Fibroblast of lung (primary cell): ENCODE measurements at regions not wholly inside any gene's neighbourhood (a gene's known extent, or its start where the extent isn't known, plus 50 kb on each side); places are given as distances from the start of the nearest gene placed in this dataset.

ENCODE experiments used
- EZH2 ChIP-seq: IDR thresholded peaks from 2 replicates; pipeline ENCODE4 v1.5.1; 2012; ENCODE audit warnings: low read length, control low read depth, mild to moderate bottlenecking; ENCODE audit errors: missing control alignments
- TF ChIP-seq, protein P1 (sequence below), 2 donors: IDR thresholded peaks in 1 of 2; conservative IDR thresholded peaks in 1 of 2; 1 replicate in 1 of 2; 2 replicates in 1 of 2; pipeline ENCODE4 v1.5.1; 2011 to 2012; ENCODE audit warnings: low read length in 2 of 2, control low read depth in 1 of 2, inconsistent platforms in 1 of 2, low read depth in 1 of 2, mild to moderate bottlenecking in 1 of 2

DNA sequence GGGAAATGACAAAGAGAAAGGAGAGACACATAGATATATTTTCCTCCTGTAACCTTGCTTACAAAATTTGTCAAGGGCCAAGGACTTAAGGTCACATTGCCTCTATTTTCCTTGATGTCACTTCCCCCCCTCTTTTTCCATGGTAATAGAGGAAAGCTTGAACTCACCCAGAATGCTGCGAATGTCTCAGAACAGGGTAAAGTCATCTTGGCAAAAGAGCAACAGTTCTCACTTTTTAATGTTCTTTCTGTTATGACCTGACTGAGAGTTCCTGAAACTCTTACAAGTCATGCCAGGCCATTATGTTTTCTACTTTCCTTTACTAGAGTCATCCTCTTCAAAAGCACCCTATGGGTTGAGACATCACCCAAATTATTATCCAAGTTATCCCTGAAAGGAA is 50.7 kb upstream of the PRDM5 start:
- TF ChIP-seq, protein P1, sequence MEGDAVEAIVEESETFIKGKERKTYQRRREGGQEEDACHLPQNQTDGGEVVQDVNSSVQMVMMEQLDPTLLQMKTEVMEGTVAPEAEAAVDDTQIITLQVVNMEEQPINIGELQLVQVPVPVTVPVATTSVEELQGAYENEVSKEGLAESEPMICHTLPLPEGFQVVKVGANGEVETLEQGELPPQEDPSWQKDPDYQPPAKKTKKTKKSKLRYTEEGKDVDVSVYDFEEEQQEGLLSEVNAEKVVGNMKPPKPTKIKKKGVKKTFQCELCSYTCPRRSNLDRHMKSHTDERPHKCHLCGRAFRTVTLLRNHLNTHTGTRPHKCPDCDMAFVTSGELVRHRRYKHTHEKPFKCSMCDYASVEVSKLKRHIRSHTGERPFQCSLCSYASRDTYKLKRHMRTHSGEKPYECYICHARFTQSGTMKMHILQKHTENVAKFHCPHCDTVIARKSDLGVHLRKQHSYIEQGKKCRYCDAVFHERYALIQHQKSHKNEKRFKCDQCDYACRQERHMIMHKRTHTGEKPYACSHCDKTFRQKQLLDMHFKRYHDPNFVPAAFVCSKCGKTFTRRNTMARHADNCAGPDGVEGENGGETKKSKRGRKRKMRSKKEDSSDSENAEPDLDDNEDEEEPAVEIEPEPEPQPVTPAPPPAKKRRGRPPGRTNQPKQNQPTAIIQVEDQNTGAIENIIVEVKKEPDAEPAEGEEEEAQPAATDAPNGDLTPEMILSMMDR (conservative IDR thresholded peaks at IDR 0.05 in 1 of 2, IDR thresholded peaks at IDR 0.05 in 1 of 2; ENCODE audit: low read depth in 1 of 2, low read length in 2 of 2): no peak
- TF ChIP-seq EZH2: no peak
